ACC112 (cell line): ENCODE measurements at regions not wholly inside any gene's neighbourhood (a gene's known extent, or its start where the extent isn't known, plus 50 kb on each side); places are given as distances from the start of the nearest gene placed in this dataset.

ENCODE experiments used
- H2AFZ ChIP-seq: fragments of 200-600 bp; sonication (generic); one replicate; pipeline ENCODE4 v1.6.0; 2017; ENCODE audit warnings: antibody characterized with exemption, low read length; ENCODE audit not compliant: unreplicated experiment
- H3K27ac ChIP-seq: fragments of 200-600 bp; sonication (generic); 2 replicates; pipeline ENCODE4 v1.5.1; 2014; ENCODE audit warnings: low read depth, mild to moderate bottlenecking, antibody characterized with exemption, low read length, moderate library complexity
- H3K27me3 ChIP-seq: fragments of 200-600 bp; sonication (generic); 2 replicates; pipeline ENCODE4 v1.6.1; 2014; ENCODE audit warnings: mild to moderate bottlenecking, antibody characterized with exemption, low read length, moderate library complexity, mixed read lengths; ENCODE audit not compliant: insufficient read depth
- H3K36me3 ChIP-seq: fragments of 200-600 bp; sonication (generic); 2 replicates; pipeline ENCODE4 v1.6.1; 2016; ENCODE audit warnings: mild to moderate bottlenecking, antibody characterized with exemption, low read length, moderate library complexity, mixed read lengths; ENCODE audit not compliant: insufficient read depth
- H3K4me1 ChIP-seq: fragments of 200-600 bp; sonication (generic); one replicate; pipeline ENCODE4 v1.6.1; 2016; ENCODE audit warnings: low read length, mixed read lengths; ENCODE audit not compliant: insufficient read depth, unreplicated experiment, control insufficient read depth
- H3K4me3 ChIP-seq: fragments of 200-600 bp; sonication (generic); 2 replicates; pipeline ENCODE4 v1.5.1; 2014; ENCODE audit warnings: mild to moderate bottlenecking, low read depth, low read length
- H3K79me2 ChIP-seq: fragments of 200-600 bp; sonication (generic); one replicate; pipeline ENCODE4 v1.6.0; 2016; ENCODE audit warnings: low read length; ENCODE audit not compliant: control insufficient read depth, unreplicated experiment, insufficient read depth

GRCh38 chr5:174177976-174178605, 132.6 kb downstream of the NSG2 start:
- Histone ChIP-seq H3K27me3 (no peaks in the 10 kb centered on the region), H3K27ac (no peak overlapping the region), H3K79me2 (no peaks in the 10 kb centered on the region)

GRCh38 chr5:174180639-174181038, 135.1 kb downstream of the NSG2 start:
- Histone ChIP-seq H3K79me2 (no peaks in the 10 kb centered on the region), H3K27ac (no peak overlapping the region), H3K4me3 (no peak overlapping the region), H3K27me3 (no peaks in the 10 kb centered on the region), H3K36me3 (no peaks in the 10 kb centered on the region), H2AFZ (no peak overlapping the region), H3K4me1 (no peaks in the 10 kb centered on the region)

More at GRCh38 chr5:174177976-174178605, 132.6 kb downstream of the NSG2 start:
- H2AFZ ChIP-seq = no peak overlapping the region
- no peaks in the 10 kb centered on the region for H3K36me3 ChIP-seq
- no peaks in the 10 kb centered on the region for H3K4me1 ChIP-seq
- no peak overlapping the region for H3K4me3 ChIP-seq

- Histone ChIP-seq H2AFZ (no peak overlapping the region), H3K36me3 (no peaks in the 10 kb centered on the region), H3K4me3 (no peak overlapping the region), H3K4me1 (no peaks in the 10 kb centered on the region), H3K27ac (no peak overlapping the region), H3K27me3 (no peaks in the 10 kb centered on the region), H3K79me2 (no peaks in the 10 kb centered on the region)
Measured at GRCh38 chr5:174182111-174182510, 136.6 kb downstream of the NSG2 start.

GRCh38 chr5:174183701-174184100, 138.2 kb downstream of the NSG2 start:
- Histone ChIP-seq H3K79me2 (no peaks in the 10 kb centered on the region), H3K4me3 (no peak overlapping the region), H2AFZ (no peak overlapping the region), H3K36me3 (no peaks in the 10 kb centered on the region), H3K27me3 (no peaks in the 10 kb centered on the region), H3K27ac (no peak overlapping the region), H3K4me1 (no peaks in the 10 kb centered on the region)

- no peaks in the 10 kb centered on the region for H3K36me3 ChIP-seq
- no peaks in the 10 kb centered on the region; the same call in 1 of the 2 replicates for H3K27me3 ChIP-seq
- no peaks in the 10 kb centered on the region for H3K79me2 ChIP-seq
- H2AFZ ChIP-seq = no peak overlapping the region
- no peak overlapping the region for H3K27ac ChIP-seq
- H3K4me1 ChIP-seq = no peaks in the 10 kb centered on the region
- H3K4me3 ChIP-seq = no peak overlapping the region
Measured at GRCh38 chr5:174185506-174185905, 140.0 kb downstream of the NSG2 start.

- Histone ChIP-seq H3K27me3 (no peaks in the 10 kb centered on the region; the same call in 1 of the 2 replicates), H3K79me2 (no peaks in the 10 kb centered on the region), H2AFZ (no peak overlapping the region)
Measured at GRCh38 chr5:174186096-174186695, 140.7 kb downstream of the NSG2 start.

GRCh38 chr5:174187001-174187400, 141.5 kb downstream of the NSG2 start:
- H3K27ac ChIP-seq = no peak overlapping the region
- no peaks in the 10 kb centered on the region for H3K4me1 ChIP-seq
- H3K36me3 ChIP-seq = no peaks in the 10 kb centered on the region
- no peak overlapping the region for H2AFZ ChIP-seq
- no peaks in the 10 kb centered on the region for H3K79me2 ChIP-seq
- no peaks in the 10 kb centered on the region; the same call in 1 of the 2 replicates for H3K27me3 ChIP-seq
- H3K4me3 ChIP-seq = no peak overlapping the region

More at GRCh38 chr5:174186096-174186695, 140.7 kb downstream of the NSG2 start:
- Histone ChIP-seq H3K36me3 (no peaks in the 10 kb centered on the region), H3K4me1 (no peaks in the 10 kb centered on the region), H3K4me3 (no peak overlapping the region), H3K27ac (no peak overlapping the region)

GRCh38 chr5:174187481-174187880, 142.0 kb downstream of the NSG2 start:
- Histone ChIP-seq H3K4me3 (no peak overlapping the region), H3K27me3 (no peaks in the 10 kb centered on the region; the same call in 1 of the 2 replicates), H3K36me3 (no peaks in the 10 kb centered on the region), H3K4me1 (no peaks in the 10 kb centered on the region), H3K79me2 (no peaks in the 10 kb centered on the region), H3K27ac (no peak overlapping the region), H2AFZ (no peak overlapping the region)

GRCh38 chr5:174188295-174188694, 142.8 kb downstream of the NSG2 start:
- Histone ChIP-seq H3K4me1 (no peaks in the 10 kb centered on the region), H2AFZ (no peak overlapping the region), H3K4me3 (no peak overlapping the region), H3K79me2 (no peaks in the 10 kb centered on the region), H3K36me3 (no peaks in the 10 kb centered on the region), H3K27ac (no peak overlapping the region), H3K27me3 (no peaks in the 10 kb centered on the region; the same call in 1 of the 2 replicates)

- Histone ChIP-seq H3K27ac (no peak overlapping the region), H3K36me3 (no peaks in the 10 kb centered on the region), H2AFZ (no peak overlapping the region), H3K4me1 (no peaks in the 10 kb centered on the region), H3K79me2 (no peaks in the 10 kb centered on the region), H3K27me3 (no peaks in the 10 kb centered on the region; the same call in 1 of the 2 replicates), H3K4me3 (no peak overlapping the region)
Measured at GRCh38 chr5:174189654-174190541, 144.4 kb downstream of the NSG2 start.
